NCI-H345 treated with DMSO at 0.1 percent for 48 hours (cell line): ENCODE measurements at regions not wholly inside any gene's neighbourhood (a gene's known extent, or its start where the extent isn't known, plus 50 kb on each side); places are given as distances from the start of the nearest gene placed in this dataset.
A peak's percentile ranks its signal among the peaks of the same experiment; 100 is the strongest.

ENCODE experiments used
- DNase-seq: peaks from one replicate; lab custom pipeline; 2025; ENCODE audit not compliant: unreplicated experiment; lab: John Stamatoyannopoulos, UW

- DNase-seq: no peak
Observed at GRCh38 chr13:32905063-32905863, 111.0 kb upstream of the KL start.

GRCh38 chr13:32905864-32906180 is 110.4 kb upstream of the KL start:
- no peak for DNase-seq

- no peak for DNase-seq
Observed at GRCh38 chr13:32907211-32907610, 109.0 kb upstream of the KL start.

GRCh38 chr13:32910530-32910929 is 105.7 kb upstream of the KL start:
- DNase-seq: no peak

GRCh38 chr13:32911506-32911905 is 104.7 kb upstream of the KL start:
- no peak for DNase-seq

GRCh38 chr13:32914686-32915085 is 101.5 kb upstream of the KL start:
- DNase-seq: no peak

GRCh38 chr13:32917504-32917903 is 98.7 kb upstream of the KL start:
- DNase-seq: no peak

- no peak for DNase-seq
Observed at GRCh38 chr13:32923725-32924124, 92.5 kb upstream of the KL start.

GRCh38 chr13:32924886-32925285 is 91.3 kb upstream of the KL start:
- no peak for DNase-seq

- DNase-seq: no peak
Observed at GRCh38 chr13:32925506-32925905, 90.7 kb upstream of the KL start.

GRCh38 chr13:32932376-32932775 is 83.8 kb upstream of the KL start:
- no peak for DNase-seq

- DNase-seq: no peak
Observed at GRCh38 chr13:32936716-32937115, 79.5 kb upstream of the KL start.

- peak; percentile 7 for DNase-seq
Observed at GRCh38 chr13:32938314-32938713, 77.9 kb upstream of the KL start.

- no peak for DNase-seq
Observed at GRCh38 chr13:32938907-32939306, 77.3 kb upstream of the KL start.

- peak; percentile 10 for DNase-seq
Observed at GRCh38 chr13:32940601-32941000, 75.6 kb upstream of the KL start.

GRCh38 chr13:32941368-32941767 is 74.9 kb upstream of the KL start:
- DNase-seq: no peak

GRCh38 chr13:32946558-32946957 is 69.7 kb upstream of the KL start:
- DNase-seq: no peak

GRCh38 chr13:32947411-32948276 is 68.6 kb upstream of the KL start:
- DNase-seq: no peak

GRCh38 chr13:32949820-32950219 is 66.4 kb upstream of the KL start:
- DNase-seq: no peak

GRCh38 chr13:32951580-32951979 is 64.6 kb upstream of the KL start:
- DNase-seq: peak; percentile 47

- DNase-seq: no peak
Observed at GRCh38 chr13:32955881-32956594, 60.2 kb upstream of the KL start.

GRCh38 chr13:32956595-32956933 is 59.7 kb upstream of the KL start:
- DNase-seq: no peak
